ENCODE measurements at regions not wholly inside any gene's neighbourhood (a gene's known extent, or its start where the extent isn't known, plus 50 kb on each side); places are given as distances from the start of the nearest gene placed in this dataset.

DNA sequence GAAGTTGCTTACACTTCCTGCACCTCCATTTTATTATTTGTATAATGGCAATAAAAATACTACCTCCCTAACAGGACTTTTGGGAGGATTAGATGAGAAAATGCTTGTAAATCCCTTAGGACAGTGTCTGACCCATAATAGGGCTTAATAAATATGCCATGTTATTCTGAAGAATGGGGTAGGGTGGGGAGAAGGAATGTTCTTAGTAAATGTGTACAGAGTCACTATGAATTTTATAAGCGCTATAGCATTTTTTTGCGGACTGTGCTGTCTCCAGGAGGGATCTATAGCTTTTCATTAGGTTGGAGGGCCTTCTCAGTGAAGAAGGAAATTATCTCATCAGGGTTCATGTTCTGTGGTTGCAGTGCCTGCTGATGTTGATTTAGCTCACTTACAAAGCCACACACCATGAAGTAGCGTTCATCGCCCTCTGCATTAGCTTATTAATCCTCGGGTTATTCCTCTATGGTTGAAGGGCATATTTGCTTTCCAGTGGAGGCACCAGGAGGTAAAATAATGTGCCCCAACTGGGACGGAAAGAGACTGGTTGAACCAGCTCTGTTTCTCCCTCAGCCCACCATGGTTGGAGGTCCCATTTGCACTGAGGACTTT, 497.1 kb downstream of the ARHGEF28 start:
- H3K9me3 ChIP-seq (ENCODE audit: low read depth, low read length): no peaks in the 10 kb centered on the region
- no peaks in the 10 kb centered on the region for H3K4me1 ChIP-seq (ENCODE audit: insufficient read depth, low read length)
- no peaks in the 10 kb centered on the region for H3K27me3 ChIP-seq (ENCODE audit: insufficient read depth, low read length)
- no peak overlapping the region for H3K4me3 ChIP-seq (ENCODE audit: low read length)

GRCh38 chr5:74122175-74122574, 496.2 kb downstream of the ARHGEF28 start:
- no peaks in the 10 kb centered on the region for H3K4me1 ChIP-seq (ENCODE audit: insufficient read depth, low read length)
- H3K27me3 ChIP-seq (ENCODE audit: insufficient read depth, low read length): no peaks in the 10 kb centered on the region
- H3K4me3 ChIP-seq (ENCODE audit: low read length): no peak overlapping the region
- H3K9me3 ChIP-seq (ENCODE audit: low read depth, low read length): no peaks in the 10 kb centered on the region

- Histone ChIP-seq H3K4me1 (ENCODE audit: insufficient read depth, low read length) (no peaks in the 10 kb centered on the region), H3K9me3 (ENCODE audit: low read depth, low read length) (no peaks in the 10 kb centered on the region), H3K4me3 (ENCODE audit: low read length) (no peak overlapping the region), H3K27me3 (ENCODE audit: insufficient read depth, low read length) (no peaks in the 10 kb centered on the region)
Observed at GRCh38 chr5:74120585-74120984, 494.6 kb downstream of the ARHGEF28 start.

GRCh38 chr5:74118071-74118470, 492.1 kb downstream of the ARHGEF28 start:
- H3K4me3 ChIP-seq (ENCODE audit: low read length): no peak overlapping the region
- H3K27me3 ChIP-seq (ENCODE audit: insufficient read depth, low read length): no peaks in the 10 kb centered on the region
- no peaks in the 10 kb centered on the region for H3K9me3 ChIP-seq (ENCODE audit: low read depth, low read length)
- no peaks in the 10 kb centered on the region for H3K4me1 ChIP-seq (ENCODE audit: insufficient read depth, low read length)

DNA sequence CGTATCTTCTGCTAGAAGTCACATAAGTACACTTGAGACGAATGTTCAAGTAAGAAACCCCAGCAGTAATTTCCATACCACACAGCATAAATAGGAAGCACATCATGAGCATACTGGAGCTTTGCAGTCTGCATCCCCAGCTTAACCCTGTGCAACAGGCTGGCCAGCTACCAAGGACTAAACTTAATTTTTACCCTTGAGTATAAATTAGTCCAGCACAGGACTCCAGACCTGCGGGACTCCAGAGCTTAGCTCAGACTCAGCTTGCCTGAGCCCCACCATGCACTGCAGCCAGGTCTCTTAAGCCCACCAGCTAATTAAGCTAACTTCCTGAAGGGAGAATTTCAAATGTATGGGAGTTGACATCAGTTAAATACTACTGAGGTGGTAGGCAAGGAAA, 491.0 kb downstream of the ARHGEF28 start:
- Histone ChIP-seq H3K4me1 (ENCODE audit: insufficient read depth, low read length) (no peaks in the 10 kb centered on the region), H3K9me3 (ENCODE audit: low read depth, low read length) (no peaks in the 10 kb centered on the region), H3K27me3 (ENCODE audit: insufficient read depth, low read length) (no peaks in the 10 kb centered on the region), H3K4me3 (ENCODE audit: low read length) (no peak overlapping the region)

- no peaks in the 10 kb centered on the region for H3K4me1 ChIP-seq (ENCODE audit: insufficient read depth, low read length)
Observed at GRCh38 chr5:74116266-74116665, 490.3 kb downstream of the ARHGEF28 start.

DNA sequence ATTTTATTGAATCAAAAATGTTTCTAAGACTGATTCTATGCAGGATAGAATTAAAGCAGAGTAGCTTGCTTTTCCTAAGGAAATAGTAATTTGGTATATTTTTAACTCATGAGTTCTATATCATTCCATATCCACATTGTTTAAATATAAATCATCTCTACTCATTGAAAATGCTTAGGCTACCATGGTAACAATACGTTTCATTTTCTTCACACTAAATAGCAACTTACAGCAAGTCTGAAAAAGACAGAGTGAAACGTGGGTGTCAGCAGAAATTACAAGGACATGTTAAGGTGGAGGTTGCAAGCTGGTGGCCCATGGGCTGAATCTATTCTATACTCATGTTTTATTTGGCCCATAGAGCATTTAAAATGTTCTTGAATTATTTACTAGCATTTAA, 487.9 kb downstream of the ARHGEF28 start:
- H3K4me1 ChIP-seq (ENCODE audit: insufficient read depth, low read length): no peaks in the 10 kb centered on the region
- peaks cover 2% of the 10 kb centered on the region for H3K27me3 ChIP-seq (ENCODE audit: insufficient read depth, low read length)
- no peaks in the 10 kb centered on the region for H3K9me3 ChIP-seq (ENCODE audit: low read depth, low read length)
- no peak overlapping the region for H3K4me3 ChIP-seq (ENCODE audit: low read length)

More at GRCh38 chr5:74116266-74116665, 490.3 kb downstream of the ARHGEF28 start:
- Histone ChIP-seq H3K4me3 (ENCODE audit: low read length) (no peak overlapping the region), H3K9me3 (ENCODE audit: low read depth, low read length) (no peaks in the 10 kb centered on the region), H3K27me3 (ENCODE audit: insufficient read depth, low read length) (no peaks in the 10 kb centered on the region)

- Histone ChIP-seq H3K4me3 (ENCODE audit: low read length) (no peak overlapping the region), H3K9me3 (ENCODE audit: low read depth, low read length) (no peaks in the 10 kb centered on the region), H3K4me1 (ENCODE audit: insufficient read depth, low read length) (no peaks in the 10 kb centered on the region), H3K27me3 (ENCODE audit: insufficient read depth, low read length) (peaks cover 2% of the 10 kb centered on the region)
Observed at GRCh38 chr5:74113196-74113540, 487.2 kb downstream of the ARHGEF28 start.

DNA sequence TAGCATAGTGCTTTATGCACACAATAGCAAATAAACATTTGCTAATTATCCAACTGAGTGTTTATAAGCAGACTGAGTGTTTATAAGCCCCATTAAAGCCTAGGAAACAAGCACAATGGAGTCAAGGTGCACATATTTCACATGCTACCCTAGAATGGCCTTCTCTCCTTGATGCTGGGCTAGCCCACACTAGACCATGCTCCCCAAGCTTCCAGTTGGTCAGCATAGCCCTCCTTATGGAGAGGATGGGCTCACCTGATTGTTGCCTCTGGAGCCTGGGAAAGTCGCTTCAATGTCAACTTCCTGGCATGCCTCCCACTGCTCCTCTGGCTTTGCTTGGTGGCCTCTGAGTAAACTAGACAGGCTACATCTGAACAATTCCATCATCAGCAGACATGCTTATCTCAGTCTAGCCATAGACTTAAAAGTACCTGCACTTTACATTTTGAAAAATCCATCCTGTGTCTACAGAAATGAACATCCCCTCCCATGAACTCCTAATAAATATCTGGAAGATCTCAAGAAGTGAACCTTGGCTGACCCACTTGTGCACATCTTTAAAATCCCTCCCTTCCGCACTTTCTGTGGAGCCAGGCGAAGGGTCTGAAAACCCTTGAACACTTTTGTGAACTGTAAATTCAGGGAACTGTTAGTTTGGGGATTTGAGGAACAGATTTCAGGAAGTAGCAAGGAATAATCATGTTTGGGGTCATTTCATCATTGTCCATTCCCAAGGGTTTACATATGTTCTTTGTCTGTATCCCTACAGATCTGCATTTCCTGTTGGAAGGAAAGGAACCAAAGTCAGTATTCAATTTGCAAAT, 486.6 kb downstream of the ARHGEF28 start:
- no peak overlapping the region for H3K4me3 ChIP-seq (ENCODE audit: low read length)
- peaks cover 2% of the 10 kb centered on the region for H3K27me3 ChIP-seq (ENCODE audit: insufficient read depth, low read length)
- H3K9me3 ChIP-seq (ENCODE audit: low read depth, low read length): no peaks in the 10 kb centered on the region
- no peaks in the 10 kb centered on the region for H3K4me1 ChIP-seq (ENCODE audit: insufficient read depth, low read length)

DNA sequence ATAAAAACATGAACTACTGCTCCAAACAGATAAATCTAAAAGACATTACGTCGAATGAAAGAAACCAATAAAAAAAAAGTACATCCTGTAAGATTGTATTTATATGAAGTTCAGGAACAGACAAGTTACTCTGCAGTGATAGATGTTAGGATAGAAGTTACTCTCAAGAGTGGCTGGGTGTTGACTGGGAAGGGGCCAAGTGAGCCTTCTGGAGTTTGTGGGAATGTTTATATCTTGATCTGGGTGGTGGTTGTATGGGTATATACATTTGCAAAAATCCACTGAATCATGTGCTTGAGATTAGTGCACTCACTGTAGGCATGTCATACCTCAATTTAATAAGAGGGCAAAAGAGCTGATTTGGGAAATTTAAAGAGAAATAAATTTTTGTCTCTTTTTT, 485.8 kb downstream of the ARHGEF28 start:
- H3K4me1 ChIP-seq (ENCODE audit: insufficient read depth, low read length): no peaks in the 10 kb centered on the region
- no peaks in the 10 kb centered on the region for H3K9me3 ChIP-seq (ENCODE audit: low read depth, low read length)
- peaks cover 2% of the 10 kb centered on the region for H3K27me3 ChIP-seq (ENCODE audit: insufficient read depth, low read length)
- no peak overlapping the region for H3K4me3 ChIP-seq (ENCODE audit: low read length)

DNA sequence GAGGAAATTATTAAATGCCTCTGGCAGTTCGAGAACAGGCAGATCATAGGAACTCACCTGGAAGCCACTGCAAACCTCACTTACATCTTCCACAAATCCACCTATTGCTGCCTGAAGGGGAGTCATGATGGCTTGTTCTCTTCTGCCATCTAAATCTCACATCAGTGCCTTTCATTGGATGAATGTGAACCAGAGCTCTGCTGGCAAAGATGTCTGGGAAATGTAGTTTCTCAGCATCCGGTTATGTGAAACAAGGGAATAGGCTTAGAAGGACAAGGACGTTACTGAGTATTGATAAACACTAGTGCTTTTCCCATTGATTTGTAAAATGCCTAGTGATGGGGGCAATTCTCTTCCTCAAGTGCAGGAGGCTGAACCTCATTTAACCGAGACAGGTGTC, 483.3 kb downstream of the ARHGEF28 start:
- Histone ChIP-seq H3K9me3 (ENCODE audit: low read depth, low read length) (no peaks in the 10 kb centered on the region), H3K27me3 (ENCODE audit: insufficient read depth, low read length) (peaks cover 2% of the 10 kb centered on the region), H3K4me3 (ENCODE audit: low read length) (no peak overlapping the region), H3K4me1 (ENCODE audit: insufficient read depth, low read length) (no peaks in the 10 kb centered on the region)

DNA sequence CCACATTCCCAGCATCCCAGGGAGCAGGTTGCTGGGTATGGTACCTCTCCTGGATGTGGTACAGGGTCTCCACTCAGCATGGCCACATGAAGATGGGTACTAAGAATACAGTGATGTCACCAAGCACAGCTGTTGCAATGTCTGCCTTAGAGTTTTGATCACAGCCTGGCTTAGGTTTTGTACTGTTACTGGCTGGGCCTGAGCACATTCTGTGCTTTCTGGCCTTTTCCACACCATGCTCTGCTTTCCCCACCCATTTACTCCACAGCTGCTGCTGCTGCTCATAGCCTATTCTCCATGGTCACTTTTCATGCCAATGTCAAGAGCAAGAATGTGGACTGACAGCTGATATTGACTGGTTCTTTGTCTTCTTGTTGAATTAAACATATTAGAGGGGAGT, 481.9 kb downstream of the ARHGEF28 start:
- no peak overlapping the region for H3K4me3 ChIP-seq (ENCODE audit: low read length)
- H3K9me3 ChIP-seq (ENCODE audit: low read depth, low read length): no peaks in the 10 kb centered on the region
- H3K27me3 ChIP-seq (ENCODE audit: insufficient read depth, low read length): peaks cover 2% of the 10 kb centered on the region
- no peaks in the 10 kb centered on the region for H3K4me1 ChIP-seq (ENCODE audit: insufficient read depth, low read length)

DNA sequence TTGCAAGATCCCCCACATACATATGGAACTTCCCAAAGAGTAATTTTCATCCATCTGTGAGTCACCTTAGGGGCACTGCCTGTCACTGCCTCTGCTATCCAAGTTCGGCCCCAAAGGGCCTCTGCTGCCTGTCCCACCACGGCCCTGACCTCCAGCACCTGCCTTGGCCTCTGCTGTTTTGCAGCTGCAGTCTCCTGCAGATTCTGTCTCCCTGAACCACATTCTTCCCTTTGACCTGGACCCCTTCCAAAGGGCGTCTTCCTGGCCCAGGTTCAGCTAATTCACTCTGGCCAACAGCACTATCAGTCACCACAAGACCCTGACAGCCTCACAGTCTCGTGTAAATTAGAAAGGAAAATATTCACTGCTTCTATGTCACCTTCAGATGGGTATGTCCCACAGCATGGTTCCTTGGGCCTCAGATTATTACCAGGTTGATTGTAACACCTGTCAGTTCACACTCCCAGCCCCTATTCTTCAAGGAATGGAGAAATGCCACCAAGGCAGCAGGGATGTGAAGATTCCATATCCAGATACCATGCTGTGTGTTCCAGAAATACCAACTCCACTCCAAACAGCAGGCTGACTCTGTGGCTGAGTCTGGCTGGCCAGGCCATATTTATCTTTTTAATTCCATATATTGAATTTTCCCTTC, 479.3 kb downstream of the ARHGEF28 start:
- Histone ChIP-seq H3K9me3 (ENCODE audit: low read depth, low read length) (no peaks in the 10 kb centered on the region), H3K4me3 (ENCODE audit: low read length) (no peak overlapping the region), H3K27me3 (ENCODE audit: insufficient read depth, low read length) (peaks cover 2% of the 10 kb centered on the region), H3K4me1 (ENCODE audit: insufficient read depth, low read length) (no peaks in the 10 kb centered on the region)

- Histone ChIP-seq H3K9me3 (ENCODE audit: low read depth, low read length) (no peaks in the 10 kb centered on the region), H3K4me3 (ENCODE audit: low read length) (no peak overlapping the region), H3K4me1 (ENCODE audit: insufficient read depth, low read length) (no peaks in the 10 kb centered on the region), H3K27me3 (ENCODE audit: insufficient read depth, low read length) (no peaks in the 10 kb centered on the region)
Observed at GRCh38 chr5:74103131-74104023, 477.4 kb downstream of the ARHGEF28 start.

GRCh38 chr5:74100268-74100665, 474.3 kb downstream of the ARHGEF28 start:
- no peak overlapping the region for H3K4me3 ChIP-seq (ENCODE audit: low read length)

More at GRCh38 chr5:74100268-74100665, 474.3 kb downstream of the ARHGEF28 start:
- Histone ChIP-seq H3K4me1 (ENCODE audit: insufficient read depth, low read length) (no peaks in the 10 kb centered on the region), H3K9me3 (ENCODE audit: low read depth, low read length) (no peaks in the 10 kb centered on the region), H3K27me3 (ENCODE audit: insufficient read depth, low read length) (no peaks in the 10 kb centered on the region)
